ENCODE measurements at regions not wholly inside any gene's neighbourhood (a gene's known extent, or its start where the extent isn't known, plus 50 kb on each side); places are given as distances from the start of the nearest gene placed in this dataset.

DNA sequence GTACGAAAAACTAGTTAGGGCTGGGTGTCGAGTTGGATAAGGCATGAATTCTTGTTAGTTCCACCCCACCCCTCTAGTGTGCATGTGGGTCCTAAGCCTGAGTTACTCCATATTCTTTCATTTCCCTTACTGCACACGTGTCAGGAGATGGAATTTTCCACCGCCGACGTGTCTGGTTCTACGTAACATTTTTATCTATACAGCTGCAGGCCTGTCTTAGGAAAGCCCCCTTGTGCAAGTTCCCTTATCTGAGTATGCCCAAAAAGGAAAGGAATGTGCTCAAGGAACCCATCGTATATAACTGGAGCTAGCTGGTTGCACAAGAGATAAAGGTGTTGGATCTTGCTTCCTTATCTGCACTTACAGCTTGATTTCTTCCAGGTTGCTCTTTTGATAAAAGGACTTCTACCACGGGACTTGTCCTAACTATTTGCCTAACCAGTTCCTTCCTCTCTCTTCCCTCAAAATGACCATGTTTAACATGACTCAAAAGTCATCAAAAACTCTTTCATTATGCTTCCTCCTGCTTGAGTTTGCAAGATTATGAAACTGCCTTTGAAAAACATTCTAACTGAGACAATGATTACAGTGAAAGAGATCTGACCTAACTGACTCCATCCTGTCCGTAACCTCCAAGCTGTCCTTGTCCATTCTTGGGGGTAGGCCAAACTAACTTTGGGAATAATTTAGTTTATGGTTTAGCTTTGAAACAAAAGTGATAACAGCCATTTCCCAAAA is 181.4 kb downstream of the AKR1D1 start:
- TF ChIP-seq CTCF (IDR thresholded peaks at IDR 0.05 in 4 of 5, conservative IDR thresholded peaks at IDR 0.05 in 1 of 5), result no peak
- TF ChIP-seq POLR2A (IDR thresholded peaks at IDR 0.05), result no peak
